ENCODE measurements at regions not wholly inside any gene's neighbourhood (a gene's known extent, or its start where the extent isn't known, plus 50 kb on each side); places are given as distances from the start of the nearest gene placed in this dataset.

DNA sequence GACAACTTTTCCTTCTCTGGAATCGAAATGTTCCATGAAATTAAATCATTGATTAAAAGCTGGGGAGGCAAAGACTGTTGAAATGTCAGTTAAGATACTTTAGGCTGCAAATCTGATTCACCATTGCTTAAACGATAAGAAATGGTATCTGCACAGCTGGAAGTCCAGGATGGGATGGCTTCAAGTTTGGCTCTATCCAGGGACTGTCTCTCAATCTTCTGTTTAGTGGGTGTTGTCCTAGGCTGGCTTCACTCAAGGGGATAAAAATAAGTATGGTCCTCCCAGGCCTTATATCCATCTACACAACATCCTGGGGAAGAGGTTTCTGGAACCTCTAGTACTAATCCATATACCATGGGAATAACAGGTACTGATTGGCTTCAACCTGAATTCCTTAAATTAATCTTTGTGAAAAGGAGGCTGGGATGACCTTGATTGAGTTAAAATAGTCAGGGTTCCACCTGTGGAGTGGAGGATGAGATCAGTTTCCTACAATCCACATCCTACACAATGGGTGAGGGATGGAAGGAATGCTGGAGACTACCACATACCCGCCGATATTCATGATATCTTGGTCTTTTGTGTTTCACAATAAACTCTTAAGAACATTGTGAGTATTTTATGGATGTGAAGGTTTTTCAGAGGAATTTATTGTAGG is 156.0 kb upstream of the L3MBTL4 start:
- Histone ChIP-seq H3K4me3 (no peak overlapping the region), H3K9me3 (replicated peaks; ENCODE audit: control insufficient read depth, insufficient read depth, low read depth, low read length) (no peaks in the 10 kb centered on the region), H3K9ac (ENCODE audit: insufficient read depth in 1 of 2, low read depth in 2 of 2, low read length in 2 of 2) (no peak overlapping the region), H3K27me3 (ENCODE audit: control insufficient read depth in 2 of 2, insufficient read depth in 2 of 2, low read length in 2 of 2) (peaks cover 0 to under 1% of the 10 kb centered on the region in 2 experiments; a peak in 1 of 5 replicates), H3K79me2 (ENCODE audit: control insufficient read depth, insufficient read depth, low read length) (no peaks in the 10 kb centered on the region), H3K9me1 (ENCODE audit: control insufficient read depth, insufficient read depth, low read length) (no peaks in the 10 kb centered on the region), H2AFZ (ENCODE audit: low read depth, low read length) (no peak overlapping the region), H3K4me2 (ENCODE audit: insufficient read depth, low read length) (no peak overlapping the region), H3K36me3 (ENCODE audit: control insufficient read depth, insufficient read depth, low read length) (no peaks in the 10 kb centered on the region), H3K4me1 (replicated peaks in 1 of 2; ENCODE audit: control insufficient read depth in 2 of 2, insufficient read depth in 2 of 2, low read length in 2 of 2) (no peaks in the 10 kb centered on the region), H4K20me1 (replicated peaks; ENCODE audit: control insufficient read depth, insufficient read depth, low read length) (no peaks in the 10 kb centered on the region), H3K27ac (ENCODE audit: extremely low read depth, low read depth, low read length) (no peak overlapping the region)
- TF ChIP-seq TEAD2 (tag; IDR thresholded peaks at IDR 0.05) (no peak), BMI1 (IDR thresholded peaks at IDR 0.05; ENCODE audit: low read length) (no peak), MBD2 (IDR thresholded peaks at IDR 0.05; ENCODE audit: borderline replicate concordance, low read depth) (no peak), ZNF24 (IDR thresholded peaks at IDR 0.05) (no peak), STAG1 (CRISPR knock-in tag; IDR thresholded peaks at IDR 0.05; ENCODE audit: borderline replicate concordance) (no peak), ZNF707 (CRISPR knock-in tag; conservative IDR thresholded peaks at IDR 0.05) (no peak), MXI1 (IDR thresholded peaks at IDR 0.05; ENCODE audit: low read depth, low read length) (no peak)
- CTCF ChIA-PET (ENCODE audit: low intra/inter-chr PET ratio) = no interaction called here
- DNase-seq (ENCODE audit: extremely low read depth in 1 of 4, low spot score in 3 of 4) (no peak), FAIRE-seq (no peak), ATAC-seq (no peak)
- BruUV-seq (replicated peaks) = no TSS peak
- in situ Hi-C loops (cut with MboI) = no loop called here
- POLR2A ChIA-PET = no interaction called here
- intact Hi-C loops (cut with micrococcal nuclease) = no loop called here
- 0% methylated on average over 4 of the region's 4 CpGs for WGBS (ENCODE audit: insufficient coverage, low coverage, missing lambda C conversion rate)

DNA sequence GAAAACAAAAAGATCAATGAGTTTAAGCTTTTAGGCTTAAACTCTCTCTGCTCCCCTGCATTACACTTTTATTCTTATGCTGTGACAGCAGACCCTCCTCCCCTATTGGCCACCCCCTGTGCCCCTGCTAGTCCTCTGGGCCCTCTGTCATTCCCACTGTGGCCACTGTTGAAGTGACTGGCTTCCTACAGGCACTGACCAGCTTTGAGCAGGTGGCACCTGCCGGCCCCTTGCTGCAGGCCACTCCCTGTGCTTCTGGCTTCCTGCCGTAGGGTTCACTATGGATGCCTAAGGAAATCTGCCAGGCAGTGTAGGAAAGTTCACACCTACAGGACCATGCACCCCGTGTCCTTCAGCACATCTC is 156.5 kb upstream of the L3MBTL4 start:
- Histone ChIP-seq H3K4me1 (replicated peaks in 1 of 2; ENCODE audit: control insufficient read depth in 2 of 2, insufficient read depth in 2 of 2, low read length in 2 of 2) (no peaks in the 10 kb centered on the region), H3K9me3 (replicated peaks; ENCODE audit: control insufficient read depth, insufficient read depth, low read depth, low read length) (no peaks in the 10 kb centered on the region), H3K79me2 (ENCODE audit: control insufficient read depth, insufficient read depth, low read length) (no peaks in the 10 kb centered on the region), H3K9me1 (ENCODE audit: control insufficient read depth, insufficient read depth, low read length) (no peaks in the 10 kb centered on the region), H2AFZ (ENCODE audit: low read depth, low read length) (no peak overlapping the region), H3K9ac (ENCODE audit: insufficient read depth in 1 of 2, low read depth in 2 of 2, low read length in 2 of 2) (no peak overlapping the region), H3K27ac (ENCODE audit: extremely low read depth, low read depth, low read length) (no peak overlapping the region), H4K20me1 (replicated peaks; ENCODE audit: control insufficient read depth, insufficient read depth, low read length) (no peaks in the 10 kb centered on the region), H3K27me3 (ENCODE audit: control insufficient read depth in 2 of 2, insufficient read depth in 2 of 2, low read length in 2 of 2) (peaks cover 0 to 4% of the 10 kb centered on the region in 2 experiments; a peak in 1 of 5 replicates), H3K36me3 (ENCODE audit: control insufficient read depth, insufficient read depth, low read length) (no peaks in the 10 kb centered on the region), H3K4me3 (no peak overlapping the region), H3K4me2 (ENCODE audit: insufficient read depth, low read length) (no peak overlapping the region)
- no peak for ATAC-seq
- POLR2A ChIA-PET = no interaction called here
- no peak for FAIRE-seq
- BruUV-seq (replicated peaks) = no TSS peak
- TF ChIP-seq, protein P1, sequence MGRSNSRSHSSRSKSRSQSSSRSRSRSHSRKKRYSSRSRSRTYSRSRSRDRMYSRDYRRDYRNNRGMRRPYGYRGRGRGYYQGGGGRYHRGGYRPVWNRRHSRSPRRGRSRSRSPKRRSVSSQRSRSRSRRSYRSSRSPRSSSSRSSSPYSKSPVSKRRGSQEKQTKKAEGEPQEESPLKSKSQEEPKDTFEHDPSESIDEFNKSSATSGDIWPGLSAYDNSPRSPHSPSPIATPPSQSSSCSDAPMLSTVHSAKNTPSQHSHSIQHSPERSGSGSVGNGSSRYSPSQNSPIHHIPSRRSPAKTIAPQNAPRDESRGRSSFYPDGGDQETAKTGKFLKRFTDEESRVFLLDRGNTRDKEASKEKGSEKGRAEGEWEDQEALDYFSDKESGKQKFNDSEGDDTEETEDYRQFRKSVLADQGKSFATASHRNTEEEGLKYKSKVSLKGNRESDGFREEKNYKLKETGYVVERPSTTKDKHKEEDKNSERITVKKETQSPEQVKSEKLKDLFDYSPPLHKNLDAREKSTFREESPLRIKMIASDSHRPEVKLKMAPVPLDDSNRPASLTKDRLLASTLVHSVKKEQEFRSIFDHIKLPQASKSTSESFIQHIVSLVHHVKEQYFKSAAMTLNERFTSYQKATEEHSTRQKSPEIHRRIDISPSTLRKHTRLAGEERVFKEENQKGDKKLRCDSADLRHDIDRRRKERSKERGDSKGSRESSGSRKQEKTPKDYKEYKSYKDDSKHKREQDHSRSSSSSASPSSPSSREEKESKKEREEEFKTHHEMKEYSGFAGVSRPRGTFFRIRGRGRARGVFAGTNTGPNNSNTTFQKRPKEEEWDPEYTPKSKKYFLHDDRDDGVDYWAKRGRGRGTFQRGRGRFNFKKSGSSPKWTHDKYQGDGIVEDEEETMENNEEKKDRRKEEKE (IDR thresholded peaks at IDR 0.05; ENCODE audit: borderline replicate concordance in 1 of 2, control insufficient read depth in 1 of 2, low read depth in 2 of 2, low read length in 1 of 2) = no peak
- TF ChIP-seq EWSR1 (IDR thresholded peaks at IDR 0.05; ENCODE audit: borderline replicate concordance, low read depth, partially characterized antibody) (no peak), ELF1 (tag; IDR thresholded peaks at IDR 0.05) (no peak), ZNF282 (CRISPR knock-in tag; IDR thresholded peaks at IDR 0.05) (no peak), SIX5 (IDR thresholded peaks at IDR 0.05; ENCODE audit: borderline replicate concordance in 1 of 2, insufficient read depth in 1 of 2, low read depth in 1 of 2, low read length in 2 of 2) (no peak)
- WGBS (ENCODE audit: insufficient coverage, low coverage, missing lambda C conversion rate) = 3% methylated on average over 3 of the region's 3 CpGs
- CTCF ChIA-PET (ENCODE audit: low intra/inter-chr PET ratio) = no interaction called here
- intact Hi-C loops (cut with micrococcal nuclease) = no loop called here
- in situ Hi-C loops (cut with MboI) = no loop called here
- no peak for DNase-seq (ENCODE audit: extremely low read depth in 1 of 4, low spot score in 3 of 4)
